ENCODE measurements at regions not wholly inside any gene's neighbourhood (a gene's known extent, or its start where the extent isn't known, plus 50 kb on each side); places are given as distances from the start of the nearest gene placed in this dataset.
"Not testable (repeated sequence)": the region's sequence is repeated elsewhere in the genome, so short reads cannot be mapped to it uniquely, and the experiment has no call there.

DNA sequence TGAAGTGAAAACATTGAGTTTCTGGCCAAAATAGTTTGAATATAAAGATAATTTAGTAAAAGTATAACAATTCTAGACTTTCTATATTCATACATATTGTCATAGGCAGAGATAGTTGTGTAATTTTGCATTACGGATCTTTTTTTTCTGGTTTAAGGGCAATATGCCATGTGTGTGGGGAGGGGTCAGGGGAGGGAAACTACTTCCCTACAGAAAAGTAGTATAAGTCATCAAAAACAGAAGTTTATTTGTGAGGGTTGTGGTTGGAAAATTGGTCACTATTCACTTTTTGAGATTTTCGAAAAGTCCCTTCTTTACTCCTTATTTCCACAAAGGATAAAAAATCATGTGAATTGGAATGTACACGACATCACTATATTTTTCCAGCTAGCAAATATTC, 288.2 kb upstream of the PREP start:
- no peaks in the 10 kb centered on the region for H3K27me3 ChIP-seq
- H3K27ac ChIP-seq: no peak overlapping the region
- no peak for TF ChIP-seq POLR2A (IDR thresholded peaks at IDR 0.05)
- peak in 1 of 2 donors; percentile 18 for TF ChIP-seq EP300 (IDR thresholded peaks at IDR 0.05)
- TF ChIP-seq, protein P1, sequence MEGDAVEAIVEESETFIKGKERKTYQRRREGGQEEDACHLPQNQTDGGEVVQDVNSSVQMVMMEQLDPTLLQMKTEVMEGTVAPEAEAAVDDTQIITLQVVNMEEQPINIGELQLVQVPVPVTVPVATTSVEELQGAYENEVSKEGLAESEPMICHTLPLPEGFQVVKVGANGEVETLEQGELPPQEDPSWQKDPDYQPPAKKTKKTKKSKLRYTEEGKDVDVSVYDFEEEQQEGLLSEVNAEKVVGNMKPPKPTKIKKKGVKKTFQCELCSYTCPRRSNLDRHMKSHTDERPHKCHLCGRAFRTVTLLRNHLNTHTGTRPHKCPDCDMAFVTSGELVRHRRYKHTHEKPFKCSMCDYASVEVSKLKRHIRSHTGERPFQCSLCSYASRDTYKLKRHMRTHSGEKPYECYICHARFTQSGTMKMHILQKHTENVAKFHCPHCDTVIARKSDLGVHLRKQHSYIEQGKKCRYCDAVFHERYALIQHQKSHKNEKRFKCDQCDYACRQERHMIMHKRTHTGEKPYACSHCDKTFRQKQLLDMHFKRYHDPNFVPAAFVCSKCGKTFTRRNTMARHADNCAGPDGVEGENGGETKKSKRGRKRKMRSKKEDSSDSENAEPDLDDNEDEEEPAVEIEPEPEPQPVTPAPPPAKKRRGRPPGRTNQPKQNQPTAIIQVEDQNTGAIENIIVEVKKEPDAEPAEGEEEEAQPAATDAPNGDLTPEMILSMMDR (IDR thresholded peaks at IDR 0.05): no peak
- peak in 1 of 2 donors; percentile 22 for DNase-seq (ENCODE audit: low spot score in 2 of 2)
- H3K36me3 ChIP-seq: no peaks in the 10 kb centered on the region
- peaks cover 0 to 14% (median 0%) of the 10 kb centered on the region in 4 donors for H3K9me3 ChIP-seq
- H3K4me1 ChIP-seq: peaks cover 0 to 8% (median 0%) of the 10 kb centered on the region in 4 donors
- 59 to 64% methylated on average over 3 of the region's 3 CpGs for WGBS, 2 donors
- no peak overlapping the region for H3K4me3 ChIP-seq

DNA sequence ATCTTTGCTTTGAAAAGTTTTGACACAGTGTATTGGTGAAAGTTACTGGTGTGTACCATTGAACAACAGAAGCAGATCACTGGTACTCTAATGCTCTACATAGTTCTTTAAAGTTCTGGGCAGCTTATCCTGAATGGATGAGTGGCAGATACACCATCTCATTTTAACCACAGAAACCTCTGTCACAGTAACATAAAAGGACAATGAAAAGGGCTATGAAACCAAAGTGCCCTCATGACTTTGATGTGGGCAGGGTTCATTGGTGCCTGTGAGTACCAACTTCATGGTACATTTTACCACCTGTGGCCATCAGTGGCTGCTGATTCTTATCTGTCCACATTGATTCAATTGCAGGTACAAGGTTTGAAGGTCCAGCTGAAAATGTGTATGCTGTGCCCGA, 285.7 kb upstream of the PREP start:
- Histone ChIP-seq H3K4me3 (no peak overlapping the region), H3K4me1 (peaks cover 0 to 8% (median 0%) of the 10 kb centered on the region in 4 donors), H3K9me3 (peaks cover 0 to 22% (median 0%) of the 10 kb centered on the region in 4 donors), H3K27me3 (no peaks in the 10 kb centered on the region), H3K36me3 (no peaks in the 10 kb centered on the region), H3K27ac (no peak overlapping the region)
- TF ChIP-seq, protein P1 (IDR thresholded peaks at IDR 0.05): no peak
- no peak for TF ChIP-seq POLR2A (IDR thresholded peaks at IDR 0.05)
- DNase-seq (ENCODE audit: low spot score in 2 of 2): no peak
- 88 to 96% methylated on average over 1 of the region's 1 CpG for WGBS, 2 donors

DNA sequence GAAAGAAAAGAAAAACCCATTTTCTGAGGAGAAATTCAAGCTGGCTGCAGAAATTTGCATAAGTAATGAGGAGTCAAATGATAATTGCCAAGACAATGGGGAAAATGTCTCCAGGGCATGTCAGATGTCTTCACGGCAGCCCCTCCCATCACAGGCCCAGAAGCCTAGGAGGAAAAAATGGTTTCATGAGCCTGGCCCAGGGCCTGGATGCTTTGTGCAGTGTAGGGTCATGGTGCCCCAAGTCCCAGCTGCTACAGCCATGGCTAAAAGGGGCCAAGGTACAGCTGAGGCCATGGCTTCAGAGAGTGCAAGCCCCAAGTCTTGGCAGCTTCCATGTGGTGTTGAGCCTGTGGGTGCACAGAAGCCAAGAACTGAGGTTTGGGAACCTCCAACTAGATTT, 283.9 kb upstream of the PREP start:
- WGBS, 2 donors: 33 to 100% methylated on average over 1 of the region's 1 CpG
- H3K9me3 ChIP-seq: peaks cover 0 to 23% (median 0%) of the 10 kb centered on the region in 4 donors
- H3K27ac ChIP-seq: not testable (repeated sequence)

DNA sequence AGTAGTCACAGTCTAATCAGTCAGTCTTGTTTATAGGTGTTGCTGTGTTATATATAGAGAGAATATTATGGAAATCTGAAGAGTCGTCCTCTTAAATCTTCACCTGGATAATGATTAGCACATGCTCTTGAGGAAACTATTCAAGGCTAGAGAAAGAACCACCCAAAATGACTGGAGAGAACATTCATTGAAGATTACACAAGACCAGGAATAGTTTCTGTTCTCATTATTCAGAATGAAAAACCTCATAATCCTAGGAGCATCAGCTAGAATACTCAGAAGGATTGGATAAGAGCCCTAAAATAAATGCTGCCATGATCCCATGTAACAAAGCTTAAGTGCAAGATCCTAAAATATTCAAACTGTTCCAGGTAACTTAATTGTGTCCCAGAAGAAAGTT, 278.2 kb upstream of the PREP start:
- TF ChIP-seq POLR2A (IDR thresholded peaks at IDR 0.05) (no peak), EP300 (IDR thresholded peaks at IDR 0.05) (no peak)
- TF ChIP-seq, protein P1 (IDR thresholded peaks at IDR 0.05): no peak
- H3K36me3 ChIP-seq: no peaks in the 10 kb centered on the region
- WGBS, 2 donors: 91 to 95% methylated on average over 1 of the region's 1 CpG
- peaks cover 0 to 18% (median 0%) of the 10 kb centered on the region in 4 donors for H3K9me3 ChIP-seq
- DNase-seq (ENCODE audit: low spot score in 2 of 2): no peak
- H3K27ac ChIP-seq: no peak overlapping the region
- no peaks in the 10 kb centered on the region for H3K4me1 ChIP-seq
- no peak overlapping the region for H3K4me3 ChIP-seq
- no peaks in the 10 kb centered on the region for H3K27me3 ChIP-seq

More for the DNA sequence above, 283.9 kb upstream of the PREP start:
- not testable (repeated sequence) for DNase-seq (ENCODE audit: low spot score in 2 of 2); H3K36me3 ChIP-seq; H3K4me1 ChIP-seq; H3K27me3 ChIP-seq; H3K4me3 ChIP-seq

- WGBS, 2 donors: 50 to 64% methylated on average over 1 of the region's 1 CpG
These were observed 277.2 kb upstream of the PREP start for GRCh38 chr6:105680131-105680530.

GRCh38 chr6:105678516-105678915, 275.6 kb upstream of the PREP start:
- H3K4me3 ChIP-seq: no peak overlapping the region
- H3K27ac ChIP-seq: no peak overlapping the region
- no peaks in the 10 kb centered on the region for H3K4me1 ChIP-seq
- no peak for DNase-seq (ENCODE audit: low spot score in 2 of 2)
- WGBS, 2 donors: 96 to 97% methylated on average over 1 of the region's 1 CpG
- TF ChIP-seq, protein P1 (IDR thresholded peaks at IDR 0.05): no peak
- no peak for TF ChIP-seq EP300 (IDR thresholded peaks at IDR 0.05)
- no peak for TF ChIP-seq POLR2A (IDR thresholded peaks at IDR 0.05)
- H3K27me3 ChIP-seq: no peaks in the 10 kb centered on the region
- H3K36me3 ChIP-seq: no peaks in the 10 kb centered on the region
- H3K9me3 ChIP-seq: peaks cover 0 to 11% (median 0%) of the 10 kb centered on the region in 4 donors

More at GRCh38 chr6:105680131-105680530, 277.2 kb upstream of the PREP start:
- Histone ChIP-seq H3K36me3 (no peaks in the 10 kb centered on the region), H3K9me3 (peaks cover 0 to 11% (median 0%) of the 10 kb centered on the region in 4 donors), H3K27me3 (no peaks in the 10 kb centered on the region), H3K4me1 (no peaks in the 10 kb centered on the region), H3K27ac (no peak overlapping the region), H3K4me3 (no peak overlapping the region)
- DNase-seq (ENCODE audit: low spot score in 2 of 2): no peak
- no peak for TF ChIP-seq POLR2A (IDR thresholded peaks at IDR 0.05)
